ENCODE measurements at regions not wholly inside any gene's neighbourhood (a gene's known extent, or its start where the extent isn't known, plus 50 kb on each side); places are given as distances from the start of the nearest gene placed in this dataset.

DNA sequence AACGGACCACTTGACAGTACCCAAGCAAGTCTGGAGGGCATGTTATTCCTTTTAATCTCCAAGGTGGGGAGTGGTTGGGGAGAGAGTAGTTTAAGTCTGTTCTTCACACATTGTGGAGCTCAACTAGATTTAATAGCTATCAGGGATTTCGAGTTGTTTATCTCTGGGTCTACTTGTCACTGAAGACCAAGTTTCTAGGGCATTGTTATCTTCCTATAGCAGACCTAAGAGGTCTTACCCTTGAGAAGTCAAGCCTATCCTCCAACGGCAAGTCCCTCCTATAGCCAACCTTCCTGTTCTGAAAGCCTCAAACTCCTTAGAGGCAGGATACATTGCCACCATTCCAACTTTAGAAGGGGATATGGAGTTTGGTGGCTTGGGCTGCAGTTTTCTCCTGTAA, 164.5 kb upstream of the MOCS1 start:
- Histone ChIP-seq H3K9ac (ENCODE audit: insufficient read depth in 1 of 2, low read length in 2 of 2) (no peak overlapping the region), H3K9me3 (ENCODE audit: control insufficient read depth in 4 of 4, insufficient read depth in 3 of 4, low read length in 3 of 4) (peaks cover 0 to 1% (median 0%) of the 10 kb centered on the region in 4 donors), H3K27ac (ENCODE audit: low read depth in 1 of 2, low read length in 1 of 2) (no peak overlapping the region), H3K27me3 (ENCODE audit: control insufficient read depth in 3 of 3, insufficient read depth in 3 of 3, low read length in 2 of 3) (no peaks in the 10 kb centered on the region), H3K4me3 (no peak overlapping the region), H3K4me1 (ENCODE audit: control insufficient read depth in 5 of 5, insufficient read depth in 5 of 5, low read length in 5 of 5) (no peaks in the 10 kb centered on the region), H3K36me3 (ENCODE audit: control insufficient read depth in 4 of 4, insufficient read depth in 4 of 4, low read length in 4 of 4) (no peaks in the 10 kb centered on the region)
- DNase-seq (no peak), ATAC-seq (ENCODE audit: insufficient read depth, low FRiP score) (no peak)
- WGBS, 2 donors, result 80 to 85% methylated on average over 3 of the region's 3 CpGs
- TF ChIP-seq, protein P1, sequence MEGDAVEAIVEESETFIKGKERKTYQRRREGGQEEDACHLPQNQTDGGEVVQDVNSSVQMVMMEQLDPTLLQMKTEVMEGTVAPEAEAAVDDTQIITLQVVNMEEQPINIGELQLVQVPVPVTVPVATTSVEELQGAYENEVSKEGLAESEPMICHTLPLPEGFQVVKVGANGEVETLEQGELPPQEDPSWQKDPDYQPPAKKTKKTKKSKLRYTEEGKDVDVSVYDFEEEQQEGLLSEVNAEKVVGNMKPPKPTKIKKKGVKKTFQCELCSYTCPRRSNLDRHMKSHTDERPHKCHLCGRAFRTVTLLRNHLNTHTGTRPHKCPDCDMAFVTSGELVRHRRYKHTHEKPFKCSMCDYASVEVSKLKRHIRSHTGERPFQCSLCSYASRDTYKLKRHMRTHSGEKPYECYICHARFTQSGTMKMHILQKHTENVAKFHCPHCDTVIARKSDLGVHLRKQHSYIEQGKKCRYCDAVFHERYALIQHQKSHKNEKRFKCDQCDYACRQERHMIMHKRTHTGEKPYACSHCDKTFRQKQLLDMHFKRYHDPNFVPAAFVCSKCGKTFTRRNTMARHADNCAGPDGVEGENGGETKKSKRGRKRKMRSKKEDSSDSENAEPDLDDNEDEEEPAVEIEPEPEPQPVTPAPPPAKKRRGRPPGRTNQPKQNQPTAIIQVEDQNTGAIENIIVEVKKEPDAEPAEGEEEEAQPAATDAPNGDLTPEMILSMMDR (IDR thresholded peaks at IDR 0.05; ENCODE audit: control extremely low read depth, extremely low read depth), result no peak

DNA sequence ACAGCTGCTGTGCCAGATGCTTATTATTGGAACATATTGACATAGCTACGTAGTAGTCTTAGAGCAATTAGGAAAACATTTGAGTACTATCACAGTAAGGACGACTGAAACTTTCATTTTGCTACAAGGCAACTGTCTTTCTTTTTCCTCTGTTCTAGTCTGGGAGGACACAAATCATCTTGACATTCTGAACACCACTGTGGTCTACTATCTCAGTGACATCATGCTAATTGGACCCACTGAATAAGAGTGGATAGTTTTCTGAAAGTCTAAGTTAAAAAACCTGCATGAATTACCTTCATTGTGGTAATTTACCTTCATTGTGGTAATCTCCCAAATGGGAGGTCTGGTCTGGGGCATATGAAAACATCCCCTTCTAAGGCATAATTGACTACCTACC, 163.3 kb upstream of the MOCS1 start:
- no peaks in the 10 kb centered on the region for H3K36me3 ChIP-seq (ENCODE audit: control insufficient read depth in 4 of 4, insufficient read depth in 4 of 4, low read length in 4 of 4)
- H3K4me3 ChIP-seq, result no peak overlapping the region
- H3K4me1 ChIP-seq (ENCODE audit: control insufficient read depth in 5 of 5, insufficient read depth in 5 of 5, low read length in 5 of 5), result no peaks in the 10 kb centered on the region
- 59 to 68% methylated on average over 2 of the region's 2 CpGs for WGBS, 2 donors
- TF ChIP-seq, protein P1 (IDR thresholded peaks at IDR 0.05; ENCODE audit: control extremely low read depth, extremely low read depth), result no peak
- H3K9me3 ChIP-seq (ENCODE audit: control insufficient read depth in 4 of 4, insufficient read depth in 3 of 4, low read length in 3 of 4), result peaks cover 0 to 1% (median 0%) of the 10 kb centered on the region in 4 donors
- DNase-seq (no peak), ATAC-seq (ENCODE audit: insufficient read depth, low FRiP score) (no peak)
- no peak overlapping the region for H3K9ac ChIP-seq (ENCODE audit: insufficient read depth in 1 of 2, low read length in 2 of 2)
- H3K27me3 ChIP-seq (ENCODE audit: control insufficient read depth in 3 of 3, insufficient read depth in 3 of 3, low read length in 2 of 3), result no peaks in the 10 kb centered on the region
- no peak overlapping the region for H3K27ac ChIP-seq (ENCODE audit: low read depth in 1 of 2, low read length in 1 of 2)

DNA sequence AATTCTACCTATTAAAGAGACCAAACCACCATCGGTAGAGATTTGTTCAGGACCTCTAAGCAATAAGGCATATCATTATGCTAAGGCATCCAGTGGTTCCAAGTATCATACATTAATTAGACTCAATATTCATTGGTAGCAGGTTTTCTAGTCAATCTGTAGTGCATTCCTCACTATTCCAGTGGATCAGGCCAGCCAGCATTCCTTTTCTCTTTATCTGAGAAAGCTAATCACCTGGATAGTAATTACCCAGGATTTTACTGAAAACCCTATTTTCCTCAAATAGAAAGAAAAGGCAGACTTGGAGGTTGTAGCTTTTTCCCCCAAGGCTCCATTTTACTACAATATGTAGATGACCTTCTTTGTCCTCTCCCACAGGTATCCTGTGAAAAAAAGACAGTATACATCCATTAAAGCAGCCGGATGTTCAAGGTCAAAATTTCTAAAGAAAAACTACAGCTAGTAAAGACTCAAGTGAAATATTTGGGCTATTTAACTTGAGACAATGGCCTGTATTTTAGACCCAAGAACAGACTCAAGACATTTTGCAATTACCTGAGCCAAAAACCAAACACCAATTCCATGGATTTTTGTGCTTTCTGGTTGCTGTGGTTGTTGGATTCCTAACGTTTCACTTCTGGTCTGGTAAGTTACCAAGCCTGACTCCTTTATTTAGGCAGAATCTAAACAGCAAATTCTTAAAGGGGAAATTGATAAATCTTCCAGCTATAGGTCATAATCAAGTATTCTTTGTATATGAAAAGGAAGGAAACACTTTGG, 149.1 kb upstream of the MOCS1 start:
- H3K27ac ChIP-seq (ENCODE audit: low read depth in 1 of 2, low read length in 1 of 2), result no peak overlapping the region
- H3K27me3 ChIP-seq (ENCODE audit: control insufficient read depth in 3 of 3, insufficient read depth in 3 of 3, low read length in 2 of 3), result no peaks in the 10 kb centered on the region
- DNase-seq (no peak), ATAC-seq (ENCODE audit: insufficient read depth, low FRiP score) (no peak)
- no peak overlapping the region for H3K9ac ChIP-seq (ENCODE audit: insufficient read depth in 1 of 2, low read length in 2 of 2)
- H3K9me3 ChIP-seq (ENCODE audit: control insufficient read depth in 4 of 4, insufficient read depth in 3 of 4, low read length in 3 of 4), result peaks cover 0 to 3% (median 0%) of the 10 kb centered on the region in 4 donors
- H3K4me1 ChIP-seq (ENCODE audit: control insufficient read depth in 5 of 5, insufficient read depth in 5 of 5, low read length in 5 of 5), result no peaks in the 10 kb centered on the region
- H3K36me3 ChIP-seq (ENCODE audit: control insufficient read depth in 4 of 4, insufficient read depth in 4 of 4, low read length in 4 of 4), result no peaks in the 10 kb centered on the region
- no peak overlapping the region for H3K4me3 ChIP-seq
- WGBS, 2 donors, result 68 to 77% methylated on average over 3 of the region's 3 CpGs
- TF ChIP-seq, protein P1 (IDR thresholded peaks at IDR 0.05; ENCODE audit: control extremely low read depth, extremely low read depth), result no peak
